IMR-90 (cell line): ENCODE measurements at regions not wholly inside any gene's neighbourhood (a gene's known extent, or its start where the extent isn't known, plus 50 kb on each side); places are given as distances from the start of the nearest gene placed in this dataset.
A peak's percentile ranks its signal among the peaks of the same experiment; 100 is the strongest.

ENCODE experiments used
- ATAC-seq: fragments of 200-7000 bp; cut with Tn5 transposase; 2 replicates; pipeline ENCODE4 v1.9.1; 2020; ENCODE audit warnings: low read depth, mild to moderate bottlenecking, moderate library complexity
- BruUV-seq: library from RNA; stranded (reverse); fragments of 400-500 nt; replicated peaks from 2 replicates; lab custom pipeline; 2021; lab: Mats Ljungman, UMichigan
- CTCF ChIA-PET: fragments of 300-600 bp; formaldehyde crosslinking; extraction: SDS; loops from one replicate; lab custom pipeline; 2021; ENCODE audit warnings: antibody characterized with exemption; lab: Yijun Ruan, JAX
- POLR2A ChIA-PET: fragments of 300-600 bp; sonication (Branson Sonifier 250); formaldehyde crosslinking; loops from one replicate; lab custom pipeline; 2022; ENCODE audit warnings: antibody characterized with exemption; ENCODE audit not compliant: unreplicated experiment; lab: Charles Lee
- DNase-seq: peaks from one replicate; pipeline ENCODE4 v3.0.0; 2013
- H2AFZ ChIP-seq: replicated peaks from 2 replicates; pipeline ENCODE3; 2013; ENCODE audit warnings: low read length, mild to moderate bottlenecking; ENCODE audit not compliant: poor library complexity
- H2AK5ac ChIP-seq: 2 replicates; pipeline ENCODE4 v1.6.1; 2013; ENCODE audit warnings: low read depth, low read length, inconsistent platforms
- H2AK9ac ChIP-seq: replicated peaks from 2 replicates; pipeline ENCODE3; 2013; ENCODE audit warnings: mild to moderate bottlenecking, low read depth, low read length, moderate library complexity; ENCODE audit not compliant: poor library complexity
- H2BK120ac ChIP-seq: 2 replicates; pipeline ENCODE4 v1.6.1; 2013; ENCODE audit warnings: low read depth, low read length, inconsistent platforms
- H2BK15ac ChIP-seq: 3 replicates; pipeline ENCODE4 v1.6.1; 2013; ENCODE audit warnings: low read depth, low read length, inconsistent platforms
- H2BK20ac ChIP-seq: 2 replicates; pipeline ENCODE4 v1.6.1; 2013; ENCODE audit warnings: low read depth, mild to moderate bottlenecking, inconsistent platforms, low read length, moderate library complexity
- H2BK5ac ChIP-seq: 2 replicates; pipeline ENCODE4 v1.6.1; 2013; ENCODE audit warnings: mild to moderate bottlenecking, low read depth, low read length, inconsistent platforms; ENCODE audit not compliant: poor library complexity, severe bottlenecking
- H3K14ac ChIP-seq: replicated peaks from 2 replicates; pipeline ENCODE4 v1.6.1; 2013; ENCODE audit warnings: low read depth, low read length, inconsistent platforms
- H3K18ac ChIP-seq: 2 replicates; pipeline ENCODE4 v1.6.1; 2013; ENCODE audit warnings: low read depth, low read length, control low read depth
- H3K23ac ChIP-seq: 2 replicates; pipeline ENCODE4 v1.6.1; 2013; ENCODE audit warnings: low read depth, low read length, inconsistent platforms
- H3K27ac ChIP-seq: 2 replicates; pipeline ENCODE4 v1.5.1; 2013; ENCODE audit warnings: mild to moderate bottlenecking, control low read depth, low read length; ENCODE audit not compliant: insufficient read depth
- H3K27me3 ChIP-seq: 2 replicates; pipeline ENCODE4 v1.6.1; 2013; ENCODE audit warnings: low read length; ENCODE audit not compliant: control insufficient read depth, insufficient read depth
- H3K36me3 ChIP-seq: 2 replicates; pipeline ENCODE4 v1.6.1; 2013; ENCODE audit warnings: low read length, mixed read lengths; ENCODE audit not compliant: control insufficient read depth, insufficient read depth
- H3K4ac ChIP-seq: 2 replicates; pipeline ENCODE4 v1.6.1; 2013; ENCODE audit warnings: low read depth, low read length, inconsistent platforms
- H3K4me1 ChIP-seq: 2 replicates; pipeline ENCODE4 v1.6.1; 2013; ENCODE audit warnings: low read length, mixed read lengths; ENCODE audit not compliant: control insufficient read depth, insufficient read depth
- H3K4me2 ChIP-seq: 2 replicates; pipeline ENCODE4 v1.6.1; 2013; ENCODE audit warnings: low read depth, mild to moderate bottlenecking, control low read depth, low read length, moderate library complexity
- H3K4me3 ChIP-seq: 2 replicates; pipeline ENCODE4 v1.5.1; 2013; ENCODE audit warnings: low read depth, mild to moderate bottlenecking, control low read depth, low read length, moderate library complexity; ENCODE audit not compliant: insufficient read depth
- H3K56ac ChIP-seq: 2 replicates; pipeline ENCODE4 v1.6.1; 2013; ENCODE audit warnings: low read length, inconsistent platforms; ENCODE audit not compliant: insufficient read depth; ENCODE audit errors: extremely low read depth
- H3K79me1 ChIP-seq, 2 experiments: 2 replicates each; pipeline ENCODE4 v1.6.1; 2013; ENCODE audit warnings: low read length in 2 of 2, inconsistent platforms in 1 of 2, low read depth in 1 of 2
- H3K9ac ChIP-seq: 2 replicates; pipeline ENCODE4 v1.6.1; 2013; ENCODE audit warnings: low read depth, low read length, control low read depth
- H3K9me1 ChIP-seq: 2 replicates; pipeline ENCODE4 v1.6.1; 2013; ENCODE audit warnings: low read length, inconsistent platforms; ENCODE audit not compliant: insufficient read depth
- H3K9me3 ChIP-seq: 2 replicates; pipeline ENCODE4 v1.6.1; 2013; ENCODE audit warnings: low read length; ENCODE audit not compliant: control insufficient read depth, insufficient read depth
- H4K20me1 ChIP-seq: 2 replicates; pipeline ENCODE4 v1.6.1; 2013; ENCODE audit warnings: low read length, inconsistent platforms; ENCODE audit not compliant: insufficient read depth
- H4K5ac ChIP-seq: 2 replicates; pipeline ENCODE4 v1.6.1; 2013; ENCODE audit warnings: mild to moderate bottlenecking, low read depth, low read length, control low read depth
- H4K8ac ChIP-seq, 2 experiments: 2 replicates each; pipeline ENCODE4 v1.6.1; 2013; ENCODE audit warnings: low read depth in 2 of 2, low read length in 2 of 2, control low read depth in 1 of 2, inconsistent platforms in 1 of 2
- H4K91ac ChIP-seq: 2 replicates; pipeline ENCODE4 v1.6.1; 2013; ENCODE audit warnings: low read depth, low read length, inconsistent platforms; ENCODE audit not compliant: insufficient read depth
- CHD1 ChIP-seq: IDR thresholded peaks from 2 replicates; pipeline ENCODE4 v1.6.1; 2012; ENCODE audit warnings: low read depth, low read length, improper control_type of control experiment
- MAFK ChIP-seq: IDR thresholded peaks from 2 replicates; pipeline ENCODE4 v1.6.1; 2012; ENCODE audit warnings: low read depth, low read length, improper control_type of control experiment
- MXI1 ChIP-seq: IDR thresholded peaks from 2 replicates; pipeline ENCODE4 v1.6.1; 2012; ENCODE audit warnings: low read depth, mild to moderate bottlenecking, low read length, moderate library complexity, borderline replicate concordance
- RAD21 ChIP-seq: IDR thresholded peaks from 2 replicates; pipeline ENCODE4 v1.6.1; 2012; ENCODE audit warnings: low read length, improper control_type of control experiment
- SMC3 ChIP-seq: fragments of 150-350 bp; IDR thresholded peaks from 2 replicates; pipeline ENCODE4 v1.6.1; 2016; ENCODE audit warnings: low read depth, mild to moderate bottlenecking, antibody characterized with exemption, low read length, moderate library complexity
- WGBS, 2 experiments: methylation state at CpG; one replicate each; pipeline versions ENCODE4 v1.1.5 to v1.1.7; 2013; ENCODE audit warnings: missing lambda C conversion rate in 2 of 2; ENCODE audit not compliant: insufficient read length in 1 of 2; ENCODE audit errors: extremely low coverage in 2 of 2; 5-methylcytosine and 5-hydroxymethylcytosine counted together
- dilution Hi-C: fragments of 300-500 bp; cut with HindIII; formaldehyde crosslinking; loops from one replicate; pipeline ENCODE4 v1.14.3; 2018; ENCODE audit warnings: low sequenced_read_pairs; ENCODE audit not compliant: unreplicated experiment
- in situ Hi-C: fragments of 300-500 bp; cut with MboI; formaldehyde crosslinking; loops from 3 replicates; pipeline ENCODE4 v1.14.3; 2019; ENCODE audit warnings: low sequenced_read_pairs, inconsistent platforms, mixed read lengths
- intact Hi-C: fragments of 100-400 bp; cut with micrococcal nuclease; formaldehyde crosslinking; loops from 2 replicates; pipeline ENCODE4 v1.10.0; 2022

DNA sequence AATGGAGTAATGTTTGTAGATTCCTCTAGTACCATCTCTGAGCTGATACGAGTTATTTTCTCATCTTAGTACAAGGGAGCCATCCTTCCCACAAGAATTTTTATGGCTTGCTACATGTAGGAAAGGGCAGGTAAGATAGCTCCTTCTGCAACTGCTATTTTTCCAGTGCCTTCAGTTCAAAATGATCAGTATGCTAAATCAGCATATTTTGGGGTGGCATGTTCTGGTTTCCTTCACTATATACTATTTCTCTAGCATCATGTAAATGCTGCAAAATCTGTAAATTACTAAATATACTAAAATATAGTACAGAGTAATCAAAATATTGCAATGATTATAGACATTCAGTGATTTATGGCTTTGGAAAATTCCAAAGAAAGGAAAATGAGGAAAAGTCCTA, 1230.0 kb upstream of the CHAC2 start:
- peak overlapping the region; percentile 88 for H2BK20ac ChIP-seq
- peak overlapping the region; percentile 100 for H2BK15ac ChIP-seq
- H3K9me3 ChIP-seq: no peaks in the 10 kb centered on the region
- peak overlapping the region; percentile 89; the same call in 1 of the 2 replicates for H4K91ac ChIP-seq
- no peaks in the 10 kb centered on the region for H3K79me1 ChIP-seq
- H3K4me2 ChIP-seq: no peak overlapping the region
- no CpG with 5 or more reads among the region's 1 CpG for WGBS, 2 experiments
- no peak overlapping the region for H2AK9ac ChIP-seq
- no peak overlapping the region for H2AFZ ChIP-seq
- intact Hi-C loops: loop anchor here (5.0 to 10.0 kb wide), 4 partner anchors 113 to 2003 kb away; no protein-coding TSS in a partner anchor
- peak overlapping the region; percentile 90 for H4K5ac ChIP-seq
- in situ Hi-C loops: no loop called here
- no peaks in the 10 kb centered on the region for H3K36me3 ChIP-seq
- no peak overlapping the region for H3K4me3 ChIP-seq
- H3K27me3 ChIP-seq: no peaks in the 10 kb centered on the region
- peak overlapping the region; percentile 68 to 83 for H4K8ac ChIP-seq
- POLR2A ChIA-PET: no interaction called here
- H3K18ac ChIP-seq: peak overlapping the region; percentile 97
- peaks cover 15% of the 10 kb centered on the region for H3K4me1 ChIP-seq
- peak overlapping the region; percentile 46 for H2BK5ac ChIP-seq
- H3K23ac ChIP-seq: peak overlapping the region; percentile 56
- no peak overlapping the region for H3K9ac ChIP-seq
- H3K14ac ChIP-seq: peak overlapping the region; percentile 55; the same call in 1 of the 2 replicates
- DNase-seq: no peak
- no peak for TF ChIP-seq MXI1
- TF ChIP-seq RAD21: no peak
- peak; percentile 84 for TF ChIP-seq MAFK
- no peak for TF ChIP-seq CHD1
- TF ChIP-seq SMC3: no peak
- no peak overlapping the region for H3K27ac ChIP-seq
- no peaks in the 10 kb centered on the region; the same call in 1 of the 2 replicates for H3K9me1 ChIP-seq
- peak overlapping the region; percentile 52; the same call in 1 of the 2 replicates for H3K4ac ChIP-seq
- H4K20me1 ChIP-seq: no peaks in the 10 kb centered on the region
- CTCF ChIA-PET: no interaction called here
- H3K56ac ChIP-seq: peak overlapping the region; percentile 25; the same call in 1 of the 2 replicates
- peak overlapping the region; percentile 92 for H2BK120ac ChIP-seq
- BruUV-seq: no TSS peak
- 0 out of 2 replicates have a peak overlapping the region, but pooled peaks have one; percentile 62 for H2AK5ac ChIP-seq
- dilution Hi-C loops: no loop called here
- no peak for ATAC-seq
